ENCODE measurements at regions not wholly inside any gene's neighbourhood (a gene's known extent, or its start where the extent isn't known, plus 50 kb on each side); places are given as distances from the start of the nearest gene placed in this dataset.

- no peak for TF ChIP-seq GATA3 (IDR thresholded peaks at IDR 0.05; ENCODE audit: low read depth, low read length)
- TF ChIP-seq GATA2 (IDR thresholded peaks at IDR 0.05; ENCODE audit: low read depth, low read length): no peak
These were observed 211.5 kb downstream of the PTEN start for GRCh38 chr10:88074971-88075370.

All from SH-SY5Y (cell line).